ENCODE measurements at regions not wholly inside any gene's neighbourhood (a gene's known extent, or its start where the extent isn't known, plus 50 kb on each side); places are given as distances from the start of the nearest gene placed in this dataset.

DNA sequence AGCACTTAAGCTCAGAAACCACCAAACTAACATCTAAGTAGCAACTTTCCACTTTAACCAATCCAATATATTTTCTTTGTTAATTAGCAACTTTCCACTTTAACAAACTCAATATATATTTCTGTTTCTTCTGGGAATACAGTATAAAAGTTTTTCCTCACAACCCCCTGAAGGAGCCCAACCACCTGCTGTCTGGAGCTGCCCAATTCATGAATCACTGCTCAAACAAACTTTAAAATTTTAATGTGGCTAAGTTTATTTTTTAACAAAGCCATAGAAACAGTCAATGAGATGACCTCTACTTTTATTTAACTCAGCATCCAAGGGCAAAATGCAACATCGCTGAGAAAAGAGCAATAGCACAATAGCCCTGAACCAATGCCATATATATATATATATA is 500.1 kb downstream of the EPM2A start:
- TF ChIP-seq, protein P1, sequence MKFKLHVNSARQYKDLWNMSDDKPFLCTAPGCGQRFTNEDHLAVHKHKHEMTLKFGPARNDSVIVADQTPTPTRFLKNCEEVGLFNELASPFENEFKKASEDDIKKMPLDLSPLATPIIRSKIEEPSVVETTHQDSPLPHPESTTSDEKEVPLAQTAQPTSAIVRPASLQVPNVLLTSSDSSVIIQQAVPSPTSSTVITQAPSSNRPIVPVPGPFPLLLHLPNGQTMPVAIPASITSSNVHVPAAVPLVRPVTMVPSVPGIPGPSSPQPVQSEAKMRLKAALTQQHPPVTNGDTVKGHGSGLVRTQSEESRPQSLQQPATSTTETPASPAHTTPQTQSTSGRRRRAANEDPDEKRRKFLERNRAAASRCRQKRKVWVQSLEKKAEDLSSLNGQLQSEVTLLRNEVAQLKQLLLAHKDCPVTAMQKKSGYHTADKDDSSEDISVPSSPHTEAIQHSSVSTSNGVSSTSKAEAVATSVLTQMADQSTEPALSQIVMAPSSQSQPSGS (CRISPR knock-in tag; IDR thresholded peaks at IDR 0.05; ENCODE audit: borderline replicate concordance, low read depth) = no peak
- no peak for TF ChIP-seq IRF2 (CRISPR knock-in tag; IDR thresholded peaks at IDR 0.05; ENCODE audit: borderline replicate concordance, low read depth)
- TF ChIP-seq, protein P2, sequence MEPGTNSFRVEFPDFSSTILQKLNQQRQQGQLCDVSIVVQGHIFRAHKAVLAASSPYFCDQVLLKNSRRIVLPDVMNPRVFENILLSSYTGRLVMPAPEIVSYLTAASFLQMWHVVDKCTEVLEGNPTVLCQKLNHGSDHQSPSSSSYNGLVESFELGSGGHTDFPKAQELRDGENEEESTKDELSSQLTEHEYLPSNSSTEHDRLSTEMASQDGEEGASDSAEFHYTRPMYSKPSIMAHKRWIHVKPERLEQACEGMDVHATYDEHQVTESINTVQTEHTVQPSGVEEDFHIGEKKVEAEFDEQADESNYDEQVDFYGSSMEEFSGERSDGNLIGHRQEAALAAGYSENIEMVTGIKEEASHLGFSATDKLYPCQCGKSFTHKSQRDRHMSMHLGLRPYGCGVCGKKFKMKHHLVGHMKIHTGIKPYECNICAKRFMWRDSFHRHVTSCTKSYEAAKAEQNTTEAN (CRISPR knock-in tag; IDR thresholded peaks at IDR 0.05) = no peak
- no peak for TF ChIP-seq JUN (CRISPR knock-in tag; IDR thresholded peaks at IDR 0.05)
- TF ChIP-seq, protein P3, sequence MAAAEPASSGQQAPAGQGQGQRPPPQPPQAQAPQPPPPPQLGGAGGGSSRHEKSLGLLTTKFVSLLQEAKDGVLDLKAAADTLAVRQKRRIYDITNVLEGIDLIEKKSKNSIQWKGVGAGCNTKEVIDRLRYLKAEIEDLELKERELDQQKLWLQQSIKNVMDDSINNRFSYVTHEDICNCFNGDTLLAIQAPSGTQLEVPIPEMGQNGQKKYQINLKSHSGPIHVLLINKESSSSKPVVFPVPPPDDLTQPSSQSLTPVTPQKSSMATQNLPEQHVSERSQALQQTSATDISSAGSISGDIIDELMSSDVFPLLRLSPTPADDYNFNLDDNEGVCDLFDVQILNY (CRISPR knock-in tag; IDR thresholded peaks at IDR 0.05) = no peak
- TF ChIP-seq TP53 (CRISPR knock-in tag; IDR thresholded peaks at IDR 0.05) = no peak
- TF ChIP-seq NFATC4 (CRISPR knock-in tag; IDR thresholded peaks at IDR 0.05) = no peak
- no peak for TF ChIP-seq NR2C2 (CRISPR knock-in tag; IDR thresholded peaks at IDR 0.05)
- TF ChIP-seq SP1 (CRISPR knock-in tag; conservative IDR thresholded peaks at IDR 0.05) = no peak
- TF ChIP-seq, protein P4, sequence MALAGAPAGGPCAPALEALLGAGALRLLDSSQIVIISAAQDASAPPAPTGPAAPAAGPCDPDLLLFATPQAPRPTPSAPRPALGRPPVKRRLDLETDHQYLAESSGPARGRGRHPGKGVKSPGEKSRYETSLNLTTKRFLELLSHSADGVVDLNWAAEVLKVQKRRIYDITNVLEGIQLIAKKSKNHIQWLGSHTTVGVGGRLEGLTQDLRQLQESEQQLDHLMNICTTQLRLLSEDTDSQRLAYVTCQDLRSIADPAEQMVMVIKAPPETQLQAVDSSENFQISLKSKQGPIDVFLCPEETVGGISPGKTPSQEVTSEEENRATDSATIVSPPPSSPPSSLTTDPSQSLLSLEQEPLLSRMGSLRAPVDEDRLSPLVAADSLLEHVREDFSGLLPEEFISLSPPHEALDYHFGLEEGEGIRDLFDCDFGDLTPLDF (CRISPR knock-in tag; IDR thresholded peaks at IDR 0.05) = no peak
- TF ChIP-seq, protein P5, sequence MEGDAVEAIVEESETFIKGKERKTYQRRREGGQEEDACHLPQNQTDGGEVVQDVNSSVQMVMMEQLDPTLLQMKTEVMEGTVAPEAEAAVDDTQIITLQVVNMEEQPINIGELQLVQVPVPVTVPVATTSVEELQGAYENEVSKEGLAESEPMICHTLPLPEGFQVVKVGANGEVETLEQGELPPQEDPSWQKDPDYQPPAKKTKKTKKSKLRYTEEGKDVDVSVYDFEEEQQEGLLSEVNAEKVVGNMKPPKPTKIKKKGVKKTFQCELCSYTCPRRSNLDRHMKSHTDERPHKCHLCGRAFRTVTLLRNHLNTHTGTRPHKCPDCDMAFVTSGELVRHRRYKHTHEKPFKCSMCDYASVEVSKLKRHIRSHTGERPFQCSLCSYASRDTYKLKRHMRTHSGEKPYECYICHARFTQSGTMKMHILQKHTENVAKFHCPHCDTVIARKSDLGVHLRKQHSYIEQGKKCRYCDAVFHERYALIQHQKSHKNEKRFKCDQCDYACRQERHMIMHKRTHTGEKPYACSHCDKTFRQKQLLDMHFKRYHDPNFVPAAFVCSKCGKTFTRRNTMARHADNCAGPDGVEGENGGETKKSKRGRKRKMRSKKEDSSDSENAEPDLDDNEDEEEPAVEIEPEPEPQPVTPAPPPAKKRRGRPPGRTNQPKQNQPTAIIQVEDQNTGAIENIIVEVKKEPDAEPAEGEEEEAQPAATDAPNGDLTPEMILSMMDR (IDR thresholded peaks at IDR 0.05) = no peak
- TF ChIP-seq, protein P6, sequence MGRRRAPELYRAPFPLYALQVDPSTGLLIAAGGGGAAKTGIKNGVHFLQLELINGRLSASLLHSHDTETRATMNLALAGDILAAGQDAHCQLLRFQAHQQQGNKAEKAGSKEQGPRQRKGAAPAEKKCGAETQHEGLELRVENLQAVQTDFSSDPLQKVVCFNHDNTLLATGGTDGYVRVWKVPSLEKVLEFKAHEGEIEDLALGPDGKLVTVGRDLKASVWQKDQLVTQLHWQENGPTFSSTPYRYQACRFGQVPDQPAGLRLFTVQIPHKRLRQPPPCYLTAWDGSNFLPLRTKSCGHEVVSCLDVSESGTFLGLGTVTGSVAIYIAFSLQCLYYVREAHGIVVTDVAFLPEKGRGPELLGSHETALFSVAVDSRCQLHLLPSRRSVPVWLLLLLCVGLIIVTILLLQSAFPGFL (CRISPR knock-in tag; IDR thresholded peaks at IDR 0.05; ENCODE audit: borderline replicate concordance) = no peak
- TF ChIP-seq ATF1 (CRISPR knock-in tag; IDR thresholded peaks at IDR 0.05) = no peak
- no peak for TF ChIP-seq NR1H2 (CRISPR knock-in tag; IDR thresholded peaks at IDR 0.05)

Measured in WTC11 (cell line).